H9 (cell line): ENCODE measurements at regions not wholly inside any gene's neighbourhood (a gene's known extent, or its start where the extent isn't known, plus 50 kb on each side); places are given as distances from the start of the nearest gene placed in this dataset.

Experiments used
- DNase-seq: peaks from one replicate; pipeline ENCODE4 v3.0.0-alpha.2; 2017
- H2AFZ ChIP-seq: one replicate; pipeline ENCODE4 v1.6.1; 2013; ENCODE audit warnings: mild to moderate bottlenecking, low read length, control low read depth, moderate library complexity
- H2AK5ac ChIP-seq: 2 replicates; pipeline ENCODE4 v1.6.1; 2013; ENCODE audit warnings: low read length, control low read depth, mixed read lengths; ENCODE audit not compliant: insufficient read length
- H2BK120ac ChIP-seq: one replicate; pipeline ENCODE4 v1.6.1; 2013; ENCODE audit warnings: low read depth, mild to moderate bottlenecking, low read length, control low read depth, inconsistent platforms; ENCODE audit not compliant: poor library complexity, severe bottlenecking
- H2BK12ac ChIP-seq: 2 replicates; pipeline ENCODE4 v1.6.1; 2013; ENCODE audit warnings: low read length, control low read depth, mixed read lengths, low read depth; ENCODE audit not compliant: insufficient read length
- H2BK15ac ChIP-seq: 2 replicates; pipeline ENCODE4 v1.6.1; 2013; ENCODE audit warnings: low read depth, low read length, control low read depth
- H2BK20ac ChIP-seq: one replicate; pipeline ENCODE4 v1.6.1; 2013; ENCODE audit warnings: low read depth, mild to moderate bottlenecking, low read length, control low read depth, inconsistent platforms; ENCODE audit not compliant: poor library complexity, severe bottlenecking
- H2BK5ac ChIP-seq: 2 replicates; pipeline ENCODE4 v1.6.1; 2013; ENCODE audit warnings: low read length, control low read depth, mixed read lengths; ENCODE audit not compliant: insufficient read length
- H3K14ac ChIP-seq: 2 replicates; pipeline ENCODE4 v1.6.1; 2013; ENCODE audit warnings: low read length, control low read depth; ENCODE audit not compliant: insufficient read depth
- H3K18ac ChIP-seq: 2 replicates; pipeline ENCODE4 v1.6.1; 2013; ENCODE audit warnings: low read depth, mild to moderate bottlenecking, mixed read lengths, low read length, control low read depth; ENCODE audit not compliant: insufficient read length
- H3K23ac ChIP-seq: 2 replicates; pipeline ENCODE4 v1.6.1; 2013; ENCODE audit warnings: low read length, control low read depth, mixed read lengths, low read depth; ENCODE audit not compliant: insufficient read length
- H3K23me2 ChIP-seq: 2 replicates; pipeline ENCODE4 v1.6.1; 2013; ENCODE audit warnings: low read depth, mild to moderate bottlenecking, mixed read lengths, low read length, control low read depth; ENCODE audit not compliant: insufficient read length, poor library complexity, severe bottlenecking
- H3K27ac ChIP-seq: 2 replicates; pipeline ENCODE4 v1.5.1; 2013; ENCODE audit warnings: low read length, control low read depth, mixed read lengths, low read depth; ENCODE audit not compliant: insufficient read length
- H3K27me3 ChIP-seq: 2 replicates; pipeline ENCODE4 v1.6.1; 2013; ENCODE audit warnings: low read length, control low read depth, inconsistent platforms; ENCODE audit not compliant: insufficient read depth
- H3K4ac ChIP-seq: 2 replicates; pipeline ENCODE4 v1.6.1; 2013; ENCODE audit warnings: low read depth, mild to moderate bottlenecking, control low read depth, inconsistent platforms, low read length, moderate library complexity
- H3K4me1 ChIP-seq: 2 replicates; pipeline ENCODE4 v1.6.1; 2013; ENCODE audit warnings: low read length, control low read depth, inconsistent platforms; ENCODE audit not compliant: insufficient read depth
- H3K4me2 ChIP-seq: 2 replicates; pipeline ENCODE4 v1.6.1; 2013; ENCODE audit warnings: low read length, control low read depth, mixed read lengths; ENCODE audit not compliant: insufficient read length, insufficient read depth
- H3K56ac ChIP-seq: 2 replicates; pipeline ENCODE4 v1.6.1; 2013; ENCODE audit warnings: low read depth, mild to moderate bottlenecking, mixed read lengths, low read length, control low read depth; ENCODE audit not compliant: insufficient read length
- H3K79me1 ChIP-seq: 2 replicates; pipeline ENCODE4 v1.6.1; 2013; ENCODE audit warnings: low read depth, mild to moderate bottlenecking, moderate library complexity, low read length, control low read depth, inconsistent platforms; ENCODE audit not compliant: insufficient read depth, poor library complexity, severe bottlenecking
- H3K79me2 ChIP-seq: 2 replicates; pipeline ENCODE4 v1.6.1; 2013; ENCODE audit warnings: low read length, control low read depth, inconsistent platforms; ENCODE audit not compliant: insufficient read depth
- H3K9ac ChIP-seq: 2 replicates; pipeline ENCODE4 v1.6.1; 2013; ENCODE audit warnings: low read length, control low read depth, mixed read lengths; ENCODE audit not compliant: insufficient read length; ENCODE audit errors: extremely low read depth
- H3K9me3 ChIP-seq: one replicate; pipeline ENCODE4 v1.6.1; 2013; ENCODE audit warnings: low read depth, low read length, inconsistent platforms; ENCODE audit not compliant: control insufficient read depth
- H3T11ph ChIP-seq: one replicate; pipeline ENCODE4 v1.6.1; 2013; ENCODE audit warnings: mild to moderate bottlenecking, low read length, control low read depth, inconsistent platforms
- H4K20me1 ChIP-seq: one replicate; pipeline ENCODE4 v1.6.1; 2013; ENCODE audit not compliant: control insufficient read depth, insufficient read length, insufficient read depth
- H4K5ac ChIP-seq: 2 replicates; pipeline ENCODE4 v1.6.1; 2013; ENCODE audit warnings: low read depth, mild to moderate bottlenecking, mixed read lengths, low read length, control low read depth; ENCODE audit not compliant: insufficient read length
- H4K8ac ChIP-seq: replicated peaks from 2 replicates; pipeline ENCODE4 v1.6.1; 2013; ENCODE audit warnings: low read length, control low read depth, mixed read lengths, low read depth; ENCODE audit not compliant: insufficient read length
- H4K91ac ChIP-seq: 2 replicates; pipeline ENCODE4 v1.6.1; 2013; ENCODE audit warnings: low read depth, mild to moderate bottlenecking, moderate library complexity, mixed read lengths, low read length, control low read depth; ENCODE audit not compliant: insufficient read length
- H3K27ac Mint-ChIP-seq, 3 experiments: 2 replicates in 2 of 3; 3 replicates in 1 of 3; pipeline ENCODE4 v1.8.0; 2020 to 2021; ENCODE audit warnings: mixed read lengths in 3 of 3, mild to moderate bottlenecking in 1 of 3, moderate library complexity in 1 of 3
- H3K27me3 Mint-ChIP-seq: 2 replicates; pipeline ENCODE4 v1.8.0; 2021; ENCODE audit warnings: low read depth, mild to moderate bottlenecking, moderate library complexity, mixed read lengths
- H3K36me3 Mint-ChIP-seq, 3 experiments: 2 replicates in 2 of 3; 3 replicates in 1 of 3; pipeline ENCODE4 v1.8.0; 2020 to 2021; ENCODE audit warnings: low read depth in 3 of 3, mixed read lengths in 3 of 3; ENCODE audit not compliant: insufficient read depth in 1 of 3
- H3K4me1 Mint-ChIP-seq, 2 experiments: 2 replicates each; pipeline ENCODE4 v1.8.0; 2020; ENCODE audit warnings: mixed read lengths in 2 of 2
- H3K4me3 Mint-ChIP-seq, 2 experiments: 2 replicates in 1 of 2; 3 replicates in 1 of 2; pipeline ENCODE4 v1.8.0; 2020 to 2021; ENCODE audit warnings: mild to moderate bottlenecking in 2 of 2, mixed read lengths in 2 of 2, moderate library complexity in 1 of 2
- H3K9me3 Mint-ChIP-seq, 2 experiments: 2 replicates in 1 of 2; 3 replicates in 1 of 2; pipeline ENCODE4 v1.8.0; 2020; ENCODE audit warnings: mild to moderate bottlenecking in 2 of 2, mixed read lengths in 2 of 2, moderate library complexity in 1 of 2
- WGBS: extraction: QIAGEN DNeasy Blood & Tissue Kit; methylation state at CpG from one replicate; pipeline ENCODE4 v1.1.7; 2013; ENCODE audit warnings: missing lambda C conversion rate, low lambda C conversion rate, mixed read lengths; ENCODE audit not compliant: insufficient read length; ENCODE audit errors: extremely low coverage; 5-methylcytosine and 5-hydroxymethylcytosine counted together
- TF ChIP-seq, protein P1 (sequence below): fragments of 200-600 bp; sonication (generic); conservative IDR thresholded peaks from 3 replicates; pipeline ENCODE4 v1.8.0; 2021; ENCODE audit warnings: antibody characterized with exemption, mild to moderate bottlenecking

DNA sequence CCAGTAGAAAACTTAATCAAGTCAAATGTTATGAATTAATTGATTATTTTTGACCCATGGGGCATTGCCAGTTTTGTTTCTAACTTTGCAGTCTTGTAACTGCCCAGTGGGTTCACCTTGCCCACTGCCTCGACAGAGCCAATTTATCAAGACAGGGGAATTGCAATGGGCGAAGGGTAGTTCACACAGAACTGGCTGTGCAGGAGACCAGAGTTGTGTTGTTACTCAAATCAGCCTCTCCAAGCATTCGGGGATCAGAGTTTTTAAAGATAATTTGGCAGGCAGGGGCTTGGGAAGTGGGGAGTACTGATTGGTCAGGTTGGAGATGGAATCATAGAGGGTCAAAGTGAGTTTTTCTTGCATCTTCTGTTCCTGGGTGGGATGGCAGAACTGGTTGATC is 168.5 kb upstream of the COPS8 start:
- Histone ChIP-seq H2BK12ac (no peak overlapping the region), H3K79me2 (no peaks in the 10 kb centered on the region), H3K79me1 (no peaks in the 10 kb centered on the region), H3K18ac (no peak overlapping the region), H3K56ac (no peak overlapping the region), H4K5ac (no peak overlapping the region), H2BK120ac (no peak overlapping the region), H2AFZ (no peak overlapping the region), H3K9ac (no peak overlapping the region), H4K8ac (no peak overlapping the region), H2BK20ac (no peak overlapping the region), H3K4ac (no peak overlapping the region), H2AK5ac (no peak overlapping the region), H3K23me2 (no peaks in the 10 kb centered on the region), H3K9me3 (no peaks in the 10 kb centered on the region), H3K23ac (no peak overlapping the region), H3T11ph (no peak overlapping the region), H3K4me2 (no peak overlapping the region), H2BK15ac (no peak overlapping the region), H2BK5ac (no peak overlapping the region), H4K20me1 (no peaks in the 10 kb centered on the region), H3K27ac (no peak overlapping the region), H3K4me1 (no peaks in the 10 kb centered on the region), H4K91ac (no peak overlapping the region), H3K14ac (no peak overlapping the region), H3K27me3 (no peaks in the 10 kb centered on the region)
- TF ChIP-seq, protein P1, sequence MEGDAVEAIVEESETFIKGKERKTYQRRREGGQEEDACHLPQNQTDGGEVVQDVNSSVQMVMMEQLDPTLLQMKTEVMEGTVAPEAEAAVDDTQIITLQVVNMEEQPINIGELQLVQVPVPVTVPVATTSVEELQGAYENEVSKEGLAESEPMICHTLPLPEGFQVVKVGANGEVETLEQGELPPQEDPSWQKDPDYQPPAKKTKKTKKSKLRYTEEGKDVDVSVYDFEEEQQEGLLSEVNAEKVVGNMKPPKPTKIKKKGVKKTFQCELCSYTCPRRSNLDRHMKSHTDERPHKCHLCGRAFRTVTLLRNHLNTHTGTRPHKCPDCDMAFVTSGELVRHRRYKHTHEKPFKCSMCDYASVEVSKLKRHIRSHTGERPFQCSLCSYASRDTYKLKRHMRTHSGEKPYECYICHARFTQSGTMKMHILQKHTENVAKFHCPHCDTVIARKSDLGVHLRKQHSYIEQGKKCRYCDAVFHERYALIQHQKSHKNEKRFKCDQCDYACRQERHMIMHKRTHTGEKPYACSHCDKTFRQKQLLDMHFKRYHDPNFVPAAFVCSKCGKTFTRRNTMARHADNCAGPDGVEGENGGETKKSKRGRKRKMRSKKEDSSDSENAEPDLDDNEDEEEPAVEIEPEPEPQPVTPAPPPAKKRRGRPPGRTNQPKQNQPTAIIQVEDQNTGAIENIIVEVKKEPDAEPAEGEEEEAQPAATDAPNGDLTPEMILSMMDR, result no peak
- Mint-ChIP-seq H3K4me3 (no peak overlapping the region), H3K27me3 (peaks cover 14% of the 10 kb centered on the region), H3K4me1 (peaks cover 8 to 17% of the 10 kb centered on the region in 2 experiments), H3K36me3 (no peaks in the 10 kb centered on the region), H3K9me3 (no peaks in the 10 kb centered on the region), H3K27ac (no peak overlapping the region)
- no peak for DNase-seq
- WGBS, result no CpG with 5 or more reads among the region's 3 CpGs
